ENCODE measurements at regions not wholly inside any gene's neighbourhood (a gene's known extent, or its start where the extent isn't known, plus 50 kb on each side); places are given as distances from the start of the nearest gene placed in this dataset.

GRCh38 chr4:19983072-19983471, 268.6 kb upstream of the SLIT2 start:
- DNase-seq (no peak), ATAC-seq (no peak)
- no peak for TF ChIP-seq CTCF (IDR thresholded peaks at IDR 0.05)
- no peak for TF ChIP-seq POLR2A (IDR thresholded peaks at IDR 0.05)
- intact Hi-C loops (cut with DNase I): no loop called here
- H3K9me3 ChIP-seq: peaks cover 0 to 30% (median 10%) of the 10 kb centered on the region in 12 donors
- H3K27me3 ChIP-seq: no peaks in the 10 kb centered on the region
- no peaks in the 10 kb centered on the region for H3K4me1 ChIP-seq
- no peaks in the 10 kb centered on the region for H3K36me3 ChIP-seq
- no peak overlapping the region for H3K4me3 ChIP-seq
- H3K27ac ChIP-seq: no peak overlapping the region
- WGBS, 4 donors: 67 to 76% (median 72%) methylated on average over 3 of the region's 3 CpGs

- Histone ChIP-seq H3K27me3 (no peaks in the 10 kb centered on the region), H3K4me1 (no peaks in the 10 kb centered on the region), H3K9me3 (peaks cover 0 to 35% (median 12%) of the 10 kb centered on the region in 12 donors), H3K4me3 (no peak overlapping the region), H3K27ac (no peak overlapping the region), H3K36me3 (no peaks in the 10 kb centered on the region)
- TF ChIP-seq POLR2A (IDR thresholded peaks at IDR 0.05) (no peak), CTCF (IDR thresholded peaks at IDR 0.05) (no peak)
- WGBS, 4 donors: 80 to 87% (median 84%) methylated on average over 3 of the region's 3 CpGs
- no peak for DNase-seq
- intact Hi-C loops (cut with DNase I): no loop called here
- no peak for ATAC-seq
Observed at GRCh38 chr4:19982556-19982955, 269.1 kb upstream of the SLIT2 start.

- Histone ChIP-seq H3K4me3 (no peak overlapping the region), H3K4me1 (no peaks in the 10 kb centered on the region), H3K27me3 (no peaks in the 10 kb centered on the region), H3K9me3 (peaks cover 0 to 12% (median 0%) of the 10 kb centered on the region in 12 donors), H3K36me3 (no peaks in the 10 kb centered on the region), H3K27ac (no peak overlapping the region)
- WGBS, 4 donors: 56 to 64% (median 61%) methylated on average over 1 of the region's 1 CpG
- TF ChIP-seq CTCF (IDR thresholded peaks at IDR 0.05): no peak
- no peak for TF ChIP-seq POLR2A (IDR thresholded peaks at IDR 0.05)
- ATAC-seq (no peak), DNase-seq (no peak)
- intact Hi-C loops (cut with DNase I): no loop called here
Observed at GRCh38 chr4:19971829-19972228, 279.9 kb upstream of the SLIT2 start.

GRCh38 chr4:19969492-19969891, 282.2 kb upstream of the SLIT2 start:
- Histone ChIP-seq H3K4me3 (no peak overlapping the region), H3K27me3 (no peaks in the 10 kb centered on the region), H3K4me1 (no peaks in the 10 kb centered on the region), H3K9me3 (peaks cover 0 to 6% (median 0%) of the 10 kb centered on the region in 12 donors), H3K36me3 (no peaks in the 10 kb centered on the region), H3K27ac (no peak overlapping the region)
- ATAC-seq (no peak), DNase-seq (no peak)
- 36 to 55% (median 43%) methylated on average over 2 of the region's 2 CpGs for WGBS, 4 donors
- peak in 1 of 12 donors; percentile 5 for TF ChIP-seq CTCF (IDR thresholded peaks at IDR 0.05)
- TF ChIP-seq POLR2A (IDR thresholded peaks at IDR 0.05): no peak
- intact Hi-C loops (cut with DNase I): no loop called here

All from heart left ventricle (tissue), 16 donors.